ENCODE measurements at regions not wholly inside any gene's neighbourhood (a gene's known extent, or its start where the extent isn't known, plus 50 kb on each side); places are given as distances from the start of the nearest gene placed in this dataset.

- TF ChIP-seq CTCF (IDR thresholded peaks at IDR 0.05; ENCODE audit: low read length) = no peak
- no peak for TF ChIP-seq EZH2 (IDR thresholded peaks at IDR 0.05; ENCODE audit: borderline replicate concordance, low read length)
Measured at GRCh38 chrX:7568130-7568529, 274.8 kb upstream of the VCX start.
